B cell (primary cell): ENCODE measurements at regions not wholly inside any gene's neighbourhood (a gene's known extent, or its start where the extent isn't known, plus 50 kb on each side); places are given as distances from the start of the nearest gene placed in this dataset.

Experiments
- ATAC-seq: fragments of 200-7000 bp; cut with Tn5 transposase; one replicate; pipeline ENCODE4 v1.10.0; 2021; ENCODE audit warnings: low read depth, mild to moderate bottlenecking, moderate number of reproducible peaks, moderate library complexity
- CTCF ChIA-PET: fragments of 350-600 bp; sonication (Branson Sonifier 250); formaldehyde crosslinking; loops from one replicate; lab custom pipeline; 2021; ENCODE audit warnings: antibody characterized with exemption, inconsistent platforms; lab: Charles Lee
- POLR2A ChIA-PET: fragments of 350-600 bp; sonication (Branson Sonifier 250); formaldehyde crosslinking; loops from one replicate; lab custom pipeline; 2021; ENCODE audit warnings: antibody characterized with exemption; lab: Charles Lee
- DNase-seq: peaks from one replicate; pipeline ENCODE4 v3.0.0; 2013
- H2AFZ ChIP-seq: 2 replicates; pipeline ENCODE4 v1.6.1; 2012; ENCODE audit warnings: mild to moderate bottlenecking, low read depth, low read length; ENCODE audit not compliant: insufficient read depth, poor library complexity, severe bottlenecking
- H3K27ac ChIP-seq, 2 donors: 1 replicate in 1 of 2; 2 replicates in 1 of 2; pipeline ENCODE4 v1.5.1; 2012 to 2013; ENCODE audit warnings: low read length in 2 of 2, mild to moderate bottlenecking in 2 of 2, moderate library complexity in 1 of 2
- H3K27me3 ChIP-seq, 4 experiments: fragments of 200-600 bp in 1 of 4; sonication (generic) in 1 of 4; replicated peaks in 1 of 4; 1 replicate in 2 of 4; 2 replicates in 2 of 4; pipeline versions ENCODE4 v1.6.1 to v1.7.0; 2013 to 2016; ENCODE audit warnings: low read length in 3 of 4, mild to moderate bottlenecking in 2 of 4, mixed read lengths in 1 of 4, moderate library complexity in 1 of 4; ENCODE audit not compliant: insufficient read depth in 4 of 4, control insufficient read depth in 3 of 4; ENCODE audit errors: control extremely low read depth in 1 of 4
- H3K36me3 ChIP-seq, 2 experiments: replicated peaks in 1 of 2; 1 replicate in 1 of 2; 2 replicates in 1 of 2; pipeline versions ENCODE4 v1.6.1 to v1.7.1; 2013; ENCODE audit warnings: low read length in 1 of 2; ENCODE audit not compliant: insufficient read depth in 2 of 2, control insufficient read depth in 1 of 2; ENCODE audit errors: control extremely low read depth in 1 of 2, extremely low read depth in 1 of 2
- H3K4me1 ChIP-seq, 2 donors: fragments of 200-600 bp in 1 of 2; sonication (generic) in 1 of 2; 1 replicate in 1 of 2; 2 replicates in 1 of 2; pipeline versions ENCODE4 v1.5.1 to v1.6.1; 2013 to 2017; ENCODE audit warnings: low read length in 2 of 2; ENCODE audit not compliant: control insufficient read depth in 2 of 2, insufficient read depth in 2 of 2
- H3K4me2 ChIP-seq: replicated peaks from 2 replicates; pipeline ENCODE3; 2012; ENCODE audit warnings: mild to moderate bottlenecking, low read depth, low read length; ENCODE audit not compliant: poor library complexity, severe bottlenecking
- H3K4me3 ChIP-seq, 5 experiments: fragments of 200-600 bp in 1 of 5; sonication (generic) in 1 of 5; 1 replicate in 3 of 5; 2 replicates in 2 of 5; pipeline versions ENCODE4 v1.5.1 to v1.7.0; 2011 to 2016; ENCODE audit warnings: low read length in 4 of 5, mild to moderate bottlenecking in 4 of 5, low read depth in 2 of 5, control low read depth in 1 of 5, moderate library complexity in 1 of 5; ENCODE audit not compliant: insufficient read depth in 1 of 5; ENCODE audit errors: control extremely low read depth in 1 of 5, extremely low read depth in 1 of 5
- H3K79me2 ChIP-seq: fragments of 200-600 bp; sonication (generic); one replicate; pipeline ENCODE4 v1.6.0; 2016; ENCODE audit warnings: low read length; ENCODE audit not compliant: control insufficient read depth, insufficient read depth
- H3K9ac ChIP-seq: fragments of 200-600 bp; sonication (generic); 2 replicates; pipeline ENCODE4 v1.6.1; 2017; ENCODE audit warnings: mild to moderate bottlenecking, low read length, moderate library complexity
- H3K9me3 ChIP-seq, 3 donors: one replicate each; pipeline versions ENCODE4 v1.6.1 to v1.7.1; 2013; ENCODE audit warnings: low read length in 2 of 3; ENCODE audit not compliant: control insufficient read depth in 2 of 3, insufficient read depth in 1 of 3; ENCODE audit errors: control extremely low read depth in 1 of 3
- H4K20me1 ChIP-seq: 2 replicates; pipeline ENCODE4 v1.6.0; 2012; ENCODE audit warnings: mild to moderate bottlenecking, low read length; ENCODE audit not compliant: insufficient read depth, control insufficient read depth, poor library complexity, severe bottlenecking
- H3K27ac Mint-ChIP-seq: one replicate; pipeline ENCODE4 v1.8.0; 2021; ENCODE audit warnings: mixed read lengths
- H3K27me3 Mint-ChIP-seq: one replicate; pipeline ENCODE4 v1.8.0; 2021; ENCODE audit warnings: mixed read lengths
- H3K4me1 Mint-ChIP-seq: one replicate; pipeline ENCODE4 v1.8.0; 2021; ENCODE audit warnings: mixed read lengths
- H3K4me3 Mint-ChIP-seq: one replicate; pipeline ENCODE4 v1.8.0; 2021; ENCODE audit warnings: mixed read lengths
- H3K9me3 Mint-ChIP-seq: one replicate; pipeline ENCODE4 v1.8.0; 2022; ENCODE audit warnings: mixed read lengths; ENCODE audit not compliant: insufficient read depth
- CTCF ChIP-seq: fragments of 200-600 bp; IDR thresholded peaks from one replicate; pipeline ENCODE4 v1.8.0; 2022; ENCODE audit warnings: antibody characterized with exemption, mild to moderate bottlenecking
- EZH2 ChIP-seq: IDR thresholded peaks from 2 replicates; pipeline ENCODE4 v1.6.1; 2012; ENCODE audit warnings: borderline replicate concordance, low read depth, mild to moderate bottlenecking, moderate library complexity, low read length; ENCODE audit not compliant: insufficient read depth, poor library complexity, severe bottlenecking
- WGBS: methylation state at CpG from one replicate; pipeline ENCODE4 v1.1.5; 2013; ENCODE audit warnings: missing lambda C conversion rate; ENCODE audit not compliant: insufficient coverage; 5-methylcytosine and 5-hydroxymethylcytosine counted together
- intact Hi-C: fragments of 100-400 bp; cut with micrococcal nuclease; formaldehyde crosslinking; loops from one replicate; pipeline ENCODE4 v1.10.0; 2022

GRCh38 chr6:1254326-1254725 lies 57.6 kb upstream of the FOXQ1 start:
- ATAC-seq (no peak), DNase-seq (no peak)
- Histone ChIP-seq H3K9ac (no peak overlapping the region), H2AFZ (no peak overlapping the region), H4K20me1 (no peaks in the 10 kb centered on the region), H3K4me1 (no peaks in the 10 kb centered on the region), H3K27me3 (no peaks in the 10 kb centered on the region), H3K79me2 (no peaks in the 10 kb centered on the region), H3K4me2 (no peak overlapping the region), H3K36me3 (no peaks in the 10 kb centered on the region), H3K9me3 (peaks cover 0 to 10% (median 0%) of the 10 kb centered on the region in 3 donors), H3K27ac (no peak overlapping the region), H3K4me3 (no peak overlapping the region)
- intact Hi-C loops = no loop called here
- 92% methylated on average over 2 of the region's 4 CpGs for WGBS
- ChIA-PET POLR2A (no interaction called here), CTCF (no interaction called here)
- Mint-ChIP-seq H3K27me3 (peaks cover 19% of the 10 kb centered on the region), H3K4me3 (no peak overlapping the region), H3K4me1 (no peaks in the 10 kb centered on the region), H3K9me3 (peaks cover 1% of the 10 kb centered on the region), H3K27ac (no peak overlapping the region)
- no peak for TF ChIP-seq CTCF
- no peak for TF ChIP-seq EZH2

- ChIA-PET CTCF (no interaction called here), POLR2A (no interaction called here)
- Histone ChIP-seq H4K20me1 (no peaks in the 10 kb centered on the region), H2AFZ (no peak overlapping the region), H3K36me3 (no peaks in the 10 kb centered on the region), H3K4me2 (no peak overlapping the region), H3K27ac (no peak overlapping the region), H3K9me3 (peaks cover 0 to 10% (median 0%) of the 10 kb centered on the region in 3 donors), H3K79me2 (no peaks in the 10 kb centered on the region), H3K4me1 (no peaks in the 10 kb centered on the region), H3K4me3 (no peak overlapping the region), H3K9ac (no peak overlapping the region), H3K27me3 (no peaks in the 10 kb centered on the region)
- Mint-ChIP-seq H3K27ac (no peak overlapping the region), H3K27me3 (peaks cover 19% of the 10 kb centered on the region), H3K4me1 (no peaks in the 10 kb centered on the region), H3K4me3 (no peak overlapping the region), H3K9me3 (peaks cover 4% of the 10 kb centered on the region)
- no peak for DNase-seq
- no peak for ATAC-seq
- TF ChIP-seq CTCF (no peak), EZH2 (no peak)
- intact Hi-C loops = no loop called here
- 95% methylated on average over 7 of the region's 9 CpGs for WGBS
Observed at GRCh38 chr6:1253816-1254215, 58.1 kb upstream of the FOXQ1 start.
